Ishikawa (cell line): ENCODE measurements at regions not wholly inside any gene's neighbourhood (a gene's known extent, or its start where the extent isn't known, plus 50 kb on each side); places are given as distances from the start of the nearest gene placed in this dataset.

ENCODE experiments used
- CEBPB ChIP-seq: IDR thresholded peaks from 2 replicates; pipeline ENCODE4 v1.6.1; 2012
- CREB1 ChIP-seq: IDR thresholded peaks from 2 replicates; pipeline ENCODE4 v1.6.1; 2012; ENCODE audit warnings: low read depth
- EGR1 ChIP-seq: IDR thresholded peaks from 2 replicates; pipeline ENCODE4 v1.6.1; 2012
- FOXM1 ChIP-seq: IDR thresholded peaks from 2 replicates; pipeline ENCODE4 v1.6.1; 2012; ENCODE audit warnings: low read depth, borderline replicate concordance
- NFIC ChIP-seq: IDR thresholded peaks from 2 replicates; pipeline ENCODE4 v1.6.1; 2012
- RAD21 ChIP-seq: IDR thresholded peaks from 2 replicates; pipeline ENCODE4 v1.6.1; 2012; ENCODE audit warnings: low read depth
- TAF1 ChIP-seq: IDR thresholded peaks from 2 replicates; pipeline ENCODE4 v1.6.1; 2012; ENCODE audit warnings: low read depth, mild to moderate bottlenecking
- TCF12 ChIP-seq: IDR thresholded peaks from 2 replicates; pipeline ENCODE4 v1.6.1; 2012; ENCODE audit warnings: low read depth
- TEAD4 ChIP-seq: IDR thresholded peaks from 2 replicates; pipeline ENCODE4 v1.6.1; 2012
- YY1 ChIP-seq: IDR thresholded peaks from 2 replicates; pipeline ENCODE4 v1.6.1; 2012; ENCODE audit warnings: low read depth
- ZBTB7A ChIP-seq: IDR thresholded peaks from 2 replicates; pipeline ENCODE4 v1.6.1; 2012; ENCODE audit warnings: low read depth
- TF ChIP-seq, protein P1 (sequence below): IDR thresholded peaks from 2 replicates; pipeline ENCODE4 v1.6.1; 2012
- TF ChIP-seq, protein P2 (sequence below): IDR thresholded peaks from 2 replicates; pipeline ENCODE4 v1.6.1; 2012; ENCODE audit warnings: low read depth, mild to moderate bottlenecking
- TF ChIP-seq, protein P3 (sequence below): IDR thresholded peaks from 2 replicates; pipeline ENCODE4 v1.6.1; 2012

DNA sequence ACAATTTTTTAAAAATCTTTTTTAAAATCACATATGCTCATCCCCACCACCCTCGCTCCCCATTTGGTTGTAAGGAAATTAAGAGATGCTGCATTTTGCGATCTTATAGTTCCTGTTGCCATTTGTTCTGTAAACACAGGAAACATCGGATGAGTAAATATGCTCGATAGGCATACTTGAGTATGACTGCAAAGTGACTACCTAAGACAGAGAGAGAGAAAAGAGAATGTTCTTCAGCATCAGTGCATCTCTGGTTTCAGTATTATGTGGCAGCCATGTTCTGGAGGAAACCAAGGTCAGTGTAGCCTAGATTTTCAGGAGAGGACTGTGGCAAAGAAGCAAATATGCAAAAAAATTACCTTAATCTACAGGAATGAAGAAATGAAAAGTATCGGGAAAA is 265.5 kb upstream of the FMN2 start:
- TF ChIP-seq ZBTB7A = no peak
- TF ChIP-seq TAF1 = no peak
- no peak for TF ChIP-seq TEAD4
- TF ChIP-seq, protein P1, sequence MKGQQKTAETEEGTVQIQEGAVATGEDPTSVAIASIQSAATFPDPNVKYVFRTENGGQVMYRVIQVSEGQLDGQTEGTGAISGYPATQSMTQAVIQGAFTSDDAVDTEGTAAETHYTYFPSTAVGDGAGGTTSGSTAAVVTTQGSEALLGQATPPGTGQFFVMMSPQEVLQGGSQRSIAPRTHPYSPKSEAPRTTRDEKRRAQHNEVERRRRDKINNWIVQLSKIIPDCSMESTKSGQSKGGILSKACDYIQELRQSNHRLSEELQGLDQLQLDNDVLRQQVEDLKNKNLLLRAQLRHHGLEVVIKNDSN = no peak
- TF ChIP-seq TCF12 = no peak

DNA sequence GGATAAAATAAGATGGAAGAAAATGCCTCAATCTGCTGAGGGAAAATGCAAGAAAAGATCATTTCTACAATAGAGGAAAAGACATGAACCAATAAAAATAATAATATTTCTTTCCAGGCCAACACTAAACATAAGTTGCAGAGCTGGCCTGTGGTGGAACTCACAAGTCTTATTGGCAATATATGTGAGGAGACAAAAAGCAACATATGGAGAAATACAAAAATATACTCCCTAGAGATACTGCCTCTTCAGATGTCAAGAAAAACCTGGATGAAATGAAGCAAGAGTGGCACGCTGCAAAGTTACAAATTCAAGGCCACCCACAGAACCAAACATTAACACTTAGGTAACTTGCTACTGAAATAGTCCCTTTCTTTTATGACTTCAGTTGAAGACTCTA is 264.9 kb upstream of the FMN2 start:
- no peak for TF ChIP-seq ZBTB7A
- TF ChIP-seq EGR1 = no peak
- TF ChIP-seq NFIC = no peak
- TF ChIP-seq TAF1 = no peak
- no peak for TF ChIP-seq TCF12

DNA sequence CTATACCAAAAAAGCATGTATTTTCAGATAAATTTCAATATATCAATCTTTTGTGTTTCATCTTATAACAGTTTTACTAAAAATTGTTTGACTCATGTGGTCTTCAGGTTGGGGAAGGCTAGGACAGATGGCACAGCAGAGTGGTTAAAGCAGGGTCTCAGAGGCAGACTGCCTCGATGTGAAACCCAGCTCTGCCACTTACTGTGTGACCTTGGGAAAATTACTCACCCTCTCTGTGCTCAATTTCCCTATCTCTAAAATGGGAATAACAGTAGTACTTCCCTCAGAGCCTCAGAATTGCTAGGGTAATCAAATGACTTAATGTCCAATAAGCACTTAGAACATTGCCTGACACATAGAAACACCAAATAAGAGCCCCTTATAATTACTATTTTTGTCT is 262.1 kb upstream of the FMN2 start:
- TF ChIP-seq CREB1 (no peak), TCF12 (no peak), CEBPB (no peak), TEAD4 (no peak), NFIC (no peak)

DNA sequence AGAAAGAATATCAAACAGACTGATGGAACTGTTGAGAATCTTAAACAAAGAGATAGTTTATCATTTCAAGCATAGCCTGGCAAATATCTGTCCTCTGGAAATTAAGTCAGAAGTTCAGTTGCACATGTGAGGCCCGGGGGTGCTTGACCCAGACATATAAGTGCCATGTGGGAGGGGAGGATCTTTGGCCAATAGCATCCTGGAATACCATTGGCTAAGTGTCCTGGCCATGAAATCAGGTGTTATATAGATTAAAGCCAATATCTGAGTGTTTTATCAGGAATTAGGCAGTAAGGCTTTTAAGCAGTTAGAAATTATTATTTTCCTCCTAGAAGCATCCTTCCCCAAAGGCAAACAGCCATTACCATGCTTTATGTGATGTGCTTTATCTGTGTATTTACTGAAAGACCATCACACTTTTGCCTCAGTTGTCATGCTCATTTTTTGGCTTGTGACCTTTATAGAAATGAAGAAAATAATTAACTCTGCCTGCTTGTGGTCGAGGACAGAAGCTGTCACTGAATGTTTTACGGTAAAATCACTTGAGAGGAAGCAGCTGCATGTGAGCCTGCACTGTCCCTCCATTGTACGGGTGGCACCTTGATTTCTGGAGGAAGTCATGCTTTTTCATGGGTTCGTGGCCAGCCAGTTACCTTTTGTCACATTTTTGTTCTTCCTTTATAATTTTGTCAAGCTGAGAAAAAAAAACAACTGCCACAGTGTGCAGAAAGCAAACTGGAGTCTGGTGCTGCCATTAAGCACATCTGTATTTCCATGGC is 259.9 kb upstream of the FMN2 start:
- TF ChIP-seq, protein P2, sequence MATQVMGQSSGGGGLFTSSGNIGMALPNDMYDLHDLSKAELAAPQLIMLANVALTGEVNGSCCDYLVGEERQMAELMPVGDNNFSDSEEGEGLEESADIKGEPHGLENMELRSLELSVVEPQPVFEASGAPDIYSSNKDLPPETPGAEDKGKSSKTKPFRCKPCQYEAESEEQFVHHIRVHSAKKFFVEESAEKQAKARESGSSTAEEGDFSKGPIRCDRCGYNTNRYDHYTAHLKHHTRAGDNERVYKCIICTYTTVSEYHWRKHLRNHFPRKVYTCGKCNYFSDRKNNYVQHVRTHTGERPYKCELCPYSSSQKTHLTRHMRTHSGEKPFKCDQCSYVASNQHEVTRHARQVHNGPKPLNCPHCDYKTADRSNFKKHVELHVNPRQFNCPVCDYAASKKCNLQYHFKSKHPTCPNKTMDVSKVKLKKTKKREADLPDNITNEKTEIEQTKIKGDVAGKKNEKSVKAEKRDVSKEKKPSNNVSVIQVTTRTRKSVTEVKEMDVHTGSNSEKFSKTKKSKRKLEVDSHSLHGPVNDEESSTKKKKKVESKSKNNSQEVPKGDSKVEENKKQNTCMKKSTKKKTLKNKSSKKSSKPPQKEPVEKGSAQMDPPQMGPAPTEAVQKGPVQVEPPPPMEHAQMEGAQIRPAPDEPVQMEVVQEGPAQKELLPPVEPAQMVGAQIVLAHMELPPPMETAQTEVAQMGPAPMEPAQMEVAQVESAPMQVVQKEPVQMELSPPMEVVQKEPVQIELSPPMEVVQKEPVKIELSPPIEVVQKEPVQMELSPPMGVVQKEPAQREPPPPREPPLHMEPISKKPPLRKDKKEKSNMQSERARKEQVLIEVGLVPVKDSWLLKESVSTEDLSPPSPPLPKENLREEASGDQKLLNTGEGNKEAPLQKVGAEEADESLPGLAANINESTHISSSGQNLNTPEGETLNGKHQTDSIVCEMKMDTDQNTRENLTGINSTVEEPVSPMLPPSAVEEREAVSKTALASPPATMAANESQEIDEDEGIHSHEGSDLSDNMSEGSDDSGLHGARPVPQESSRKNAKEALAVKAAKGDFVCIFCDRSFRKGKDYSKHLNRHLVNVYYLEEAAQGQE = no peak
- TF ChIP-seq CEBPB (no peak), TEAD4 (no peak), YY1 (no peak)

DNA sequence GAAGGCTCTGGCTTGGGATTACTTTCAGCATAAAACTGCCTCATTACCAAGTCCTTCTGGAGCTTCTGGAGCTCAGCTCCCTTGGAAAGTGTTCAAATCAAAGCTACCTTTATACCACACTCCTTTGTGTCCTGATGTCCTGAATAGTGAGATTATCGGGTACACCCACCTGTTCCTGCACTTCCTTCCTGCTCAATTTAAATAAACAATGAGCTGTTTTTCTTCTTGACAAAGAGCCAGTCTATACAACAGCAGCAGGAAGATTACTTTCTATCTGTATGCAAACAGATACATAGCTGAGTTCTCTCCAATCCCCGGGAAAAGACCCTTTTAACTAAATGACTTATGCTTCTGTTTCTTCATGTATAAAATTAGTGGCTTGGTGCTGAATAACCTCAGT is 258.0 kb upstream of the FMN2 start:
- no peak for TF ChIP-seq NFIC
- TF ChIP-seq CREB1 = no peak
- no peak for TF ChIP-seq ZBTB7A
- no peak for TF ChIP-seq TEAD4
- TF ChIP-seq, protein P3, sequence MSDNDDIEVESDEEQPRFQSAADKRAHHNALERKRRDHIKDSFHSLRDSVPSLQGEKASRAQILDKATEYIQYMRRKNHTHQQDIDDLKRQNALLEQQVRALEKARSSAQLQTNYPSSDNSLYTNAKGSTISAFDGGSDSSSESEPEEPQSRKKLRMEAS = no peak
- TF ChIP-seq, protein P1 = no peak

DNA sequence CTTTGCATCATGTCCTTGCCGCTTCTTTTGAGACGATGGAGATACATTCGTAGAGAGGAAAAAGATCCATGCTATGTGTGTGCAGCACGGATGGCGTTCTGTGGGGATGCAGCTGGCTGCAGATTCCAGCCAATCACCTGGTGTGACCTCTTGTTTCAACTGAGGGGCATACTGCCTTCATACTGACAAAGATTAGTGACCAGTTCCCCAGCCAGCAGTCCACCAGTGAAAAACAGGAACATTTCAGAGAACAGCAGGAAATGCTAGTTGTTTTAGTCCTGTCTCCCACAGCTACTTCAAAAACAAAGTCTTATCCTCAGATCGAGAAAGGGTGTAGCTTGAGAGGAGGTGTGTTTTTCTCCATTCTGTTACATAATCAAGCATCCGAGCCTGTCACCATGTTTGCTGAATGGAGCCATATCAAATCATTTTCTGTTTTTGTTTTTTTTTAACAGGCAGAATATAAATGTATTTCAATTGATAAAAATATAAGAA is 255.7 kb upstream of the FMN2 start:
- TF ChIP-seq NFIC = no peak
- TF ChIP-seq RAD21 = no peak
- no peak for TF ChIP-seq CEBPB
- no peak for TF ChIP-seq TAF1
- TF ChIP-seq, protein P3 = no peak

DNA sequence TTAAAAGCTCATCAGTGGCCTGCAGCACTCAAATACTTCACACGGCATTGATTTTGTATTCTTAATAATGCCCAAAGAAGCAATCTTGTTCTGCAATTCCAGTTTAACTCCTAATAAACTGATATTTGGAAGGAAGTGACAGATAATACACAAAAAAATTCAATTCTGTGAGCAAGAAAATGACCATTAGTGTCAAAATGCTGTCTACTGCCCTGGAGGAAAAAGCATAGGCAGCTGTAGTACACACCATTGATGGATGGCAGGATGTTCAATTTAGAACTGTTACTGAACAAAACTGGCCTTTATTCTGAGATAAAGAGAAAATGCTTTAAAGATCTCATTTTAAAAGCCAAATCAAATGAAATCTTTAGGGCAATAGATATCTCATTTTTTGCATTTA is 251.3 kb upstream of the FMN2 start:
- TF ChIP-seq RAD21 (no peak), TAF1 (no peak), NFIC (no peak), ZBTB7A (no peak), FOXM1 (no peak), EGR1 (no peak), TEAD4 (no peak), CREB1 (no peak), CEBPB (no peak)
- TF ChIP-seq, protein P2 = no peak
- TF ChIP-seq, protein P3 = no peak
